ENCODE measurements at regions not wholly inside any gene's neighbourhood (a gene's known extent, or its start where the extent isn't known, plus 50 kb on each side); places are given as distances from the start of the nearest gene placed in this dataset.

- TF ChIP-seq CTCF (IDR thresholded peaks at IDR 0.05): no peak
- H3K9me3 Mint-ChIP-seq: peaks cover 26% of the 10 kb centered on the region
- peaks cover 22% of the 10 kb centered on the region for H3K36me3 Mint-ChIP-seq (ENCODE audit: low read depth)
- no peak for DNase-seq
- peak overlapping the region; percentile 89 for H3K27ac Mint-ChIP-seq
- peaks cover 46% of the 10 kb centered on the region for H3K4me1 Mint-ChIP-seq
- peaks cover 3% of the 10 kb centered on the region for H3K27me3 Mint-ChIP-seq (ENCODE audit: low read depth, poor library complexity)
- no peak overlapping the region for H3K4me3 Mint-ChIP-seq
Measured at GRCh38 chr6:133191323-133191722, 49.8 kb upstream of the EYA4 start.
